Activated CD4-positive, CD25-positive, alpha-beta regulatory T cell treated with anti-CD3 and anti-CD28 coated beads, Interleukin-2, amount 50 U/mL, for 24 hours (primary cell): ENCODE measurements at regions not wholly inside any gene's neighbourhood (a gene's known extent, or its start where the extent isn't known, plus 50 kb on each side); places are given as distances from the start of the nearest gene placed in this dataset.

ENCODE experiments used
- ATAC-seq, 2 donors: fragments of 150-1000 bp; cut with Tn5 transposase; one replicate each; pipeline ENCODE4 v1.10.0; 2021; ENCODE audit warnings: mild to moderate bottlenecking in 1 of 2, moderate library complexity in 1 of 2

- ATAC-seq = no peak
These were observed 1188.6 kb upstream of the TENM4 start for GRCh38 chr11:80629466-80629865.

- ATAC-seq = no peak
These were observed 1186.5 kb upstream of the TENM4 start for GRCh38 chr11:80627364-80627763.

- ATAC-seq = no peak
These were observed 1185.9 kb upstream of the TENM4 start for GRCh38 chr11:80626721-80627120.

GRCh38 chr11:80625563-80625962 is 1184.7 kb upstream of the TENM4 start:
- ATAC-seq = no peak

- no peak for ATAC-seq
These were observed 1181.0 kb upstream of the TENM4 start for GRCh38 chr11:80621871-80622270.

GRCh38 chr11:80620867-80621266 is 1180.0 kb upstream of the TENM4 start:
- no peak for ATAC-seq

- no peak for ATAC-seq
These were observed 1176.3 kb upstream of the TENM4 start for GRCh38 chr11:80617156-80617555.

- ATAC-seq = no peak
These were observed 1175.4 kb upstream of the TENM4 start for GRCh38 chr11:80616070-80616800.

- ATAC-seq = no peak
These were observed 1172.8 kb upstream of the TENM4 start for GRCh38 chr11:80613655-80614054.

GRCh38 chr11:80610516-80610915 is 1169.7 kb upstream of the TENM4 start:
- no peak for ATAC-seq

- no peak for ATAC-seq
These were observed 1162.6 kb upstream of the TENM4 start for GRCh38 chr11:80603472-80603871.

- ATAC-seq = no peak
These were observed 1158.1 kb upstream of the TENM4 start for GRCh38 chr11:80598905-80599304.

GRCh38 chr11:80596291-80596810 is 1155.5 kb upstream of the TENM4 start:
- ATAC-seq = no peak

- ATAC-seq = no peak
These were observed 1154.2 kb upstream of the TENM4 start for GRCh38 chr11:80595011-80595410.

- no peak for ATAC-seq
These were observed 1153.0 kb upstream of the TENM4 start for GRCh38 chr11:80593648-80594374.

GRCh38 chr11:80592546-80592945 is 1151.7 kb upstream of the TENM4 start:
- no peak for ATAC-seq

GRCh38 chr11:80587906-80588305 is 1147.1 kb upstream of the TENM4 start:
- no peak for ATAC-seq

GRCh38 chr11:80586464-80586863 is 1145.6 kb upstream of the TENM4 start:
- ATAC-seq = no peak

GRCh38 chr11:80584661-80585060 is 1143.8 kb upstream of the TENM4 start:
- ATAC-seq = no peak

GRCh38 chr11:80569832-80570231 is 1129.0 kb upstream of the TENM4 start:
- no peak for ATAC-seq

GRCh38 chr11:80565231-80565630 is 1124.4 kb upstream of the TENM4 start:
- no peak for ATAC-seq

- no peak for ATAC-seq
These were observed 1121.8 kb upstream of the TENM4 start for GRCh38 chr11:80562523-80563125.

GRCh38 chr11:80559942-80560341 is 1119.1 kb upstream of the TENM4 start:
- ATAC-seq = no peak

- no peak for ATAC-seq
These were observed 1112.7 kb upstream of the TENM4 start for GRCh38 chr11:80553565-80553964.
